Transverse colon (tissue), 4 donors: ENCODE measurements at regions not wholly inside any gene's neighbourhood (a gene's known extent, or its start where the extent isn't known, plus 50 kb on each side); places are given as distances from the start of the nearest gene placed in this dataset.
A peak's percentile ranks its signal among the peaks of the same experiment; 100 is the strongest.

Experiments
- DNase-seq: peaks from one replicate; pipeline ENCODE4 v3.0.0-alpha.2; 2019
- H3K27ac ChIP-seq, 4 donors: fragments of 200-600 bp; sonication (generic); 2 replicates each; pipeline ENCODE4 v1.5.1; 2016 to 2018; ENCODE audit warnings: inconsistent platforms in 4 of 4
- H3K27me3 ChIP-seq: fragments of 200-600 bp; sonication (generic); 2 replicates; pipeline ENCODE4 v1.5.1; 2017; ENCODE audit warnings: inconsistent platforms
- H3K36me3 ChIP-seq, 4 donors: fragments of 200-600 bp; sonication (generic); 2 replicates each; pipeline ENCODE4 v1.5.1; 2017 to 2019; ENCODE audit warnings: inconsistent platforms in 4 of 4
- H3K4me1 ChIP-seq, 4 donors: fragments of 200-600 bp; sonication (generic); 2 replicates each; pipeline ENCODE4 v1.5.1; 2017 to 2020; ENCODE audit warnings: inconsistent platforms in 4 of 4
- H3K4me3 ChIP-seq, 4 donors: fragments of 200-600 bp; sonication (generic); 1 replicate in 1 of 4; 2 replicates in 3 of 4; pipeline versions ENCODE4 v1.5.1 to v1.6.1; 2017 to 2019; ENCODE audit warnings: inconsistent platforms in 4 of 4
- H3K9me3 ChIP-seq, 2 donors: fragments of 200-600 bp; sonication (generic); 2 replicates each; pipeline ENCODE4 v1.5.1; 2017 to 2019; ENCODE audit warnings: inconsistent platforms in 2 of 2
- EP300 ChIP-seq: sonication (generic); formaldehyde crosslinking; IDR thresholded peaks from one replicate; pipeline ENCODE4 v1.6.1; 2017; ENCODE audit warnings: antibody characterized with exemption, low read depth
- POLR2A ChIP-seq: fragments of 450-650 bp; IDR thresholded peaks from one replicate; pipeline ENCODE4 v1.6.1; 2016; ENCODE audit warnings: antibody characterized with exemption, mild to moderate bottlenecking, moderate library complexity
- POLR2AphosphoS5 ChIP-seq, 3 donors: sonication (generic); formaldehyde crosslinking; IDR thresholded peaks; one replicate each; pipeline ENCODE4 v1.6.1; 2016; ENCODE audit warnings: antibody characterized with exemption in 3 of 3
- WGBS, 2 donors: methylation state at CpG; one replicate each; pipeline ENCODE4 v1.1.5; 2018; ENCODE audit warnings: low coverage in 1 of 2; 5-methylcytosine and 5-hydroxymethylcytosine counted together
- in situ Hi-C, 4 donors: fragments of 200-750 bp; cut with MboI; loops; one replicate each; pipeline versions ENCODE4 v1.15.0 to v1.15.1; 2017; ENCODE audit warnings: low sequenced_read_pairs in 3 of 4, low pct_ligation_motif_present in 1 of 4, low pct_unique_long_range_greater_than_20kb in 1 of 4
- intact Hi-C: fragments of 100-400 bp; cut with DNase I; formaldehyde crosslinking; loops from one replicate; pipeline ENCODE4 v1.15.1; 2023; ENCODE audit warnings: low total_unique reads
- TF ChIP-seq, protein P1 (sequence below), 5 experiments: fragments of 200-600 bp in 3 of 5; fragments of 450-650 bp in 2 of 5; sonication (generic) in 3 of 5; IDR thresholded peaks; 1 replicate in 2 of 5; 2 replicates in 3 of 5; pipeline ENCODE4 v1.5.1; 2016 to 2017; ENCODE audit warnings: antibody characterized with exemption in 5 of 5, inconsistent platforms in 3 of 5, mild to moderate bottlenecking in 2 of 5, moderate library complexity in 1 of 5

DNA sequence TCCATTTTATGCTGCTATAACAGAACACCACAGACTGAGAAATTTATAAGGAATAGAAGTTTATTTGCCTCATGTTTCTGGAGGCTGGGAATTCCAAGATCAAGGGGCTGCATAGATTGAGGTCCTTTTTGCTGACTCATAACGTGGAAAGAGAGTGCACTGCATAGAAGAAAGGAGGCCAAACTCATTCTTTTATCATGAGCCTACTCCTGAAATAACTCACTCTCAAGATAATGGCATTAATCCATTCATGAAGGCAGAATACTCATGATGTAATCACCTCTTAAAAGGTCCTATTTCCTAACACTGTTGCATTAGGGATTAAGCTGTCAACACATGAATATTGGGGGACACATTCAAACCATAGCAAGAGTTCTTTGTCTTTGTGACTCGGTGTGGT lies 60.0 kb upstream of the FBXO33 start:
- Histone ChIP-seq H3K4me3 (no peak overlapping the region), H3K27me3 (no peaks in the 10 kb centered on the region), H3K4me1 (peaks cover 0 to 13% (median 1%) of the 10 kb centered on the region in 4 donors), H3K9me3 (no peaks in the 10 kb centered on the region), H3K27ac (no peak overlapping the region), H3K36me3 (no peaks in the 10 kb centered on the region)
- TF ChIP-seq, protein P1, sequence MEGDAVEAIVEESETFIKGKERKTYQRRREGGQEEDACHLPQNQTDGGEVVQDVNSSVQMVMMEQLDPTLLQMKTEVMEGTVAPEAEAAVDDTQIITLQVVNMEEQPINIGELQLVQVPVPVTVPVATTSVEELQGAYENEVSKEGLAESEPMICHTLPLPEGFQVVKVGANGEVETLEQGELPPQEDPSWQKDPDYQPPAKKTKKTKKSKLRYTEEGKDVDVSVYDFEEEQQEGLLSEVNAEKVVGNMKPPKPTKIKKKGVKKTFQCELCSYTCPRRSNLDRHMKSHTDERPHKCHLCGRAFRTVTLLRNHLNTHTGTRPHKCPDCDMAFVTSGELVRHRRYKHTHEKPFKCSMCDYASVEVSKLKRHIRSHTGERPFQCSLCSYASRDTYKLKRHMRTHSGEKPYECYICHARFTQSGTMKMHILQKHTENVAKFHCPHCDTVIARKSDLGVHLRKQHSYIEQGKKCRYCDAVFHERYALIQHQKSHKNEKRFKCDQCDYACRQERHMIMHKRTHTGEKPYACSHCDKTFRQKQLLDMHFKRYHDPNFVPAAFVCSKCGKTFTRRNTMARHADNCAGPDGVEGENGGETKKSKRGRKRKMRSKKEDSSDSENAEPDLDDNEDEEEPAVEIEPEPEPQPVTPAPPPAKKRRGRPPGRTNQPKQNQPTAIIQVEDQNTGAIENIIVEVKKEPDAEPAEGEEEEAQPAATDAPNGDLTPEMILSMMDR (IDR thresholded peaks at IDR 0.05), result no peak
- no peak for TF ChIP-seq POLR2AphosphoS5 (IDR thresholded peaks at IDR 0.05)
- TF ChIP-seq POLR2A, result no peak
- no peak for TF ChIP-seq EP300
- DNase-seq, result no peak
- 55 to 67% methylated on average over 2 of the region's 2 CpGs for WGBS, 2 donors
- in situ Hi-C loops (no loop called here), intact Hi-C loops (no loop called here)

DNA sequence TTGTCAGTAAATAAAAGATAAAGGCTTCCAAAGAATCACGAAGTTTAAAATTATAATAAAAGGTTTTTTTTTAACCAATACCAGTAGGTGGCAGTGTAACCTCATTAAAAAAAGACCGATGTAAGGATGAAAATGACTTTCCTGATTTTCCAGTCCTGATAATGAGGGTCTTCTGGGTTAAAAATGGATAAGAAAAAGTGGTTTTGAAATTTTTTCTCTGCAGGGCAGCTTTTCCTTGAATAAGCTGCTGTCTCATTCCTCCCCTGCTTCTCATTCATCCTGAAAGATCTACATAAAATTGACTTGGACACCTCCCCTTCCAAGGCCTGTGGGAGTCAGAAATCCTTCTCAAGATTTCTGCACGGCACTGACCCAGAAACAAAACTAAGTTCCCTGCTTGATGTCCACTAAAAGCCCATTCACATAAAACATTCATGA lies 58.9 kb upstream of the FBXO33 start:
- H3K9me3 ChIP-seq, result no peaks in the 10 kb centered on the region
- TF ChIP-seq, protein P1 (IDR thresholded peaks at IDR 0.05), result peak; percentile 40 to 57 (median 50)
- no peak for TF ChIP-seq POLR2A
- H3K4me1 ChIP-seq, result peaks cover 0 to 13% (median 1%) of the 10 kb centered on the region in 4 donors
- H3K27ac ChIP-seq, result no peak overlapping the region
- no peak overlapping the region for H3K4me3 ChIP-seq
- DNase-seq, result no peak
- no peaks in the 10 kb centered on the region for H3K36me3 ChIP-seq
- in situ Hi-C loops (no loop called here), intact Hi-C loops (no loop called here)
- no peaks in the 10 kb centered on the region for H3K27me3 ChIP-seq
- WGBS, 2 donors, result 0 to 6% methylated on average over 2 to 3 of the region's 3 CpGs

GRCh38 chr14:39488600-39488999 lies 56.4 kb upstream of the FBXO33 start:
- Histone ChIP-seq H3K4me3 (no peak overlapping the region), H3K27me3 (no peaks in the 10 kb centered on the region), H3K4me1 (peaks cover 0 to 13% (median 1%) of the 10 kb centered on the region in 4 donors), H3K27ac (no peak overlapping the region), H3K36me3 (no peaks in the 10 kb centered on the region), H3K9me3 (no peaks in the 10 kb centered on the region)
- 55% methylated on average over 1 of the region's 1 CpG; no CpG with 5 or more reads in 1 of the 2 donors for WGBS, 2 donors
- intact Hi-C loops, result no loop called here
- TF ChIP-seq, protein P1 (IDR thresholded peaks at IDR 0.05), result no peak
- TF ChIP-seq EP300 (no peak), POLR2A (no peak), POLR2AphosphoS5 (IDR thresholded peaks at IDR 0.05) (no peak)
- DNase-seq, result no peak
- in situ Hi-C loops, result no loop called here

DNA sequence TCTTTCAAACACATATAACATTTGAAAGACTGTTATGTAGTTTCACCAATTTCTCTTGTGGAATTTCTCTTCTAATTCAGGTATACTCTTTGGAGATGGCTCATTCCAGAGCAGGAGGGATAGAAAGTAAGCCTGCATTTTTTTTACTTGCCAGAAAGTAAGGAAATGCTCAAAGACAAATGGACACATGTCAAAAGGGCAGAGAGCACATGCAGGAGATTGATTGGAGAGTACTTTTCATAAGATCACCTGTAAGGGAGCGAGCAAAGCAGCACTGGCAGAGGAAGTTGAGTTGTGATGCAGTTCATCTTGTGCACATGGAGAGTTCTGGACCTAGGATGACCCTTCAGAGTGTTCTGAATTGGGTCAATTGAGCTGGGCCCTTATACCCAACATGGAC lies 51.4 kb upstream of the FBXO33 start:
- no peak for DNase-seq
- Histone ChIP-seq H3K27me3 (no peaks in the 10 kb centered on the region), H3K36me3 (no peaks in the 10 kb centered on the region), H3K27ac (no peak overlapping the region), H3K4me3 (no peak overlapping the region), H3K9me3 (no peaks in the 10 kb centered on the region), H3K4me1 (no peaks in the 10 kb centered on the region)
- WGBS, 2 donors, result 63 to 86% methylated on average over 1 of the region's 1 CpG
- intact Hi-C loops (no loop called here), in situ Hi-C loops (no loop called here)
- TF ChIP-seq EP300 (no peak), POLR2A (no peak), POLR2AphosphoS5 (IDR thresholded peaks at IDR 0.05) (no peak)
- TF ChIP-seq, protein P1 (IDR thresholded peaks at IDR 0.05), result no peak
